ENCODE measurements at regions not wholly inside any gene's neighbourhood (a gene's known extent, or its start where the extent isn't known, plus 50 kb on each side); places are given as distances from the start of the nearest gene placed in this dataset.

GRCh38 chr20:41848180-41848579 lies 230.0 kb upstream of the CHD6 start:
- Mint-ChIP-seq H3K4me3 (no peak overlapping the region), H3K36me3 (no peaks in the 10 kb centered on the region), H3K27ac (no peak overlapping the region), H3K27me3 (ENCODE audit: low read depth) (no peaks in the 10 kb centered on the region), H3K9me3 (no peaks in the 10 kb centered on the region), H3K4me1 (no peaks in the 10 kb centered on the region)
- no peak for DNase-seq (ENCODE audit: low spot score)
- CTCF ChIA-PET = no interaction called here
- no peak for ATAC-seq
- TF ChIP-seq ZBTB43 (CRISPR knock-in tag; IDR thresholded peaks at IDR 0.05) (no peak), TEAD1 (CRISPR knock-in tag; IDR thresholded peaks at IDR 0.05) (no peak), IRF1 (CRISPR knock-in tag; IDR thresholded peaks at IDR 0.05) (no peak)
- TF ChIP-seq, protein P1, sequence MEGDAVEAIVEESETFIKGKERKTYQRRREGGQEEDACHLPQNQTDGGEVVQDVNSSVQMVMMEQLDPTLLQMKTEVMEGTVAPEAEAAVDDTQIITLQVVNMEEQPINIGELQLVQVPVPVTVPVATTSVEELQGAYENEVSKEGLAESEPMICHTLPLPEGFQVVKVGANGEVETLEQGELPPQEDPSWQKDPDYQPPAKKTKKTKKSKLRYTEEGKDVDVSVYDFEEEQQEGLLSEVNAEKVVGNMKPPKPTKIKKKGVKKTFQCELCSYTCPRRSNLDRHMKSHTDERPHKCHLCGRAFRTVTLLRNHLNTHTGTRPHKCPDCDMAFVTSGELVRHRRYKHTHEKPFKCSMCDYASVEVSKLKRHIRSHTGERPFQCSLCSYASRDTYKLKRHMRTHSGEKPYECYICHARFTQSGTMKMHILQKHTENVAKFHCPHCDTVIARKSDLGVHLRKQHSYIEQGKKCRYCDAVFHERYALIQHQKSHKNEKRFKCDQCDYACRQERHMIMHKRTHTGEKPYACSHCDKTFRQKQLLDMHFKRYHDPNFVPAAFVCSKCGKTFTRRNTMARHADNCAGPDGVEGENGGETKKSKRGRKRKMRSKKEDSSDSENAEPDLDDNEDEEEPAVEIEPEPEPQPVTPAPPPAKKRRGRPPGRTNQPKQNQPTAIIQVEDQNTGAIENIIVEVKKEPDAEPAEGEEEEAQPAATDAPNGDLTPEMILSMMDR (IDR thresholded peaks at IDR 0.05) = 0 out of 2 replicates have a peak, but pooled peaks have one; percentile 25
- TF ChIP-seq, protein P2, sequence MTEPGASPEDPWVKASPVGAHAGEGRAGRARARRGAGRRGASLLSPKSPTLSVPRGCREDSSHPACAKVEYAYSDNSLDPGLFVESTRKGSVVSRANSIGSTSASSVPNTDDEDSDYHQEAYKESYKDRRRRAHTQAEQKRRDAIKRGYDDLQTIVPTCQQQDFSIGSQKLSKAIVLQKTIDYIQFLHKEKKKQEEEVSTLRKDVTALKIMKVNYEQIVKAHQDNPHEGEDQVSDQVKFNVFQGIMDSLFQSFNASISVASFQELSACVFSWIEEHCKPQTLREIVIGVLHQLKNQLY (CRISPR knock-in tag; IDR thresholded peaks at IDR 0.05) = no peak
- POLR2A ChIA-PET = no interaction called here

DNA sequence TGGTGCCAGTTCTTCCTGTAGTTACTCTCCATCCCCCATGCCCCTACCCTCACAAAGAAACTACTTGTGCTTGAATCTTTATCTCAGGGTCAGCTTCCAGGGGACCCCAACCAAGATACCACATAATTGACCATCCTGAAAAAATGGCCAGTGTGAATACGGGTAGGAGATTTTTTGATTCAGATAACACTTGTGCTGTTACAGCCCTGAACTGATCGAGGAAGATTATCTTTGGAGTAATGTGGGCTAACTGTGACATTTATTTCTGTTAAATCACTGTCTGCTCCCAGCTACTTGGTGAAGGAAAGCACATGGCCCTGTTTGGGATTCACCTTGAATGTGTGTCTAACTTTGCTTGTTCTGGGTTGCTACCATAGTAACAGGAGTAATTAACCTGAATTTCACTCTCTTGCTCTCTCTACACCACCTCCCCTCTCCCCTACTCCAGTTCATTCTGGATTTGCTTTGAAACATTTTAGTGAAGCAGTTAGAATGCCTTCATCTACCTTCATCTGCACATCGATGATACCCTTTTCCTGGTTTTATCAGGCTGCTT lies 219.6 kb upstream of the CHD6 start:
- POLR2A ChIA-PET = no interaction called here
- no peak for TF ChIP-seq ZNF512 (CRISPR knock-in tag; IDR thresholded peaks at IDR 0.05; ENCODE audit: borderline replicate concordance)
- no peak for TF ChIP-seq NR3C1 (CRISPR knock-in tag; conservative IDR thresholded peaks at IDR 0.05; ENCODE audit: low read depth)
- TF ChIP-seq ZNF219 (CRISPR knock-in tag; IDR thresholded peaks at IDR 0.05; ENCODE audit: borderline replicate concordance) = no peak
- TF ChIP-seq MXD4 (CRISPR knock-in tag; IDR thresholded peaks at IDR 0.05; ENCODE audit: borderline replicate concordance) = no peak
- TF ChIP-seq NR2C2 (CRISPR knock-in tag; IDR thresholded peaks at IDR 0.05) = no peak
- TF ChIP-seq ZMAT4 (CRISPR knock-in tag; IDR thresholded peaks at IDR 0.05) = no peak
- TF ChIP-seq, protein P1 (IDR thresholded peaks at IDR 0.05) = no peak
- no peak for TF ChIP-seq JAZF1 (CRISPR knock-in tag; IDR thresholded peaks at IDR 0.05)
- TF ChIP-seq, protein P2 (CRISPR knock-in tag; IDR thresholded peaks at IDR 0.05) = no peak
- no peak for TF ChIP-seq ZNF263 (CRISPR knock-in tag; IDR thresholded peaks at IDR 0.05; ENCODE audit: low read depth)
- TF ChIP-seq, protein P3, sequence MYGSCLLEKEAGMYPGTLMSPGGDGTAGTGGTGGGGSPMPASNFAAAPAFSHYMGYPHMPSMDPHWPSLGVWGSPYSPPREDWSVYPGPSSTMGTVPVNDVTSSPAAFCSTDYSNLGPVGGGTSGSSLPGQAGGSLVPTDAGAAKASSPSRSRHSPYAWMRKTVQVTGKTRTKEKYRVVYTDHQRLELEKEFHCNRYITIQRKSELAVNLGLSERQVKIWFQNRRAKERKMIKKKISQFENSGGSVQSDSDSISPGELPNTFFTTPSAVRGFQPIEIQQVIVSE (CRISPR knock-in tag; IDR thresholded peaks at IDR 0.05; ENCODE audit: borderline replicate concordance) = no peak
- no peak for TF ChIP-seq ZNF232 (CRISPR knock-in tag; IDR thresholded peaks at IDR 0.05)
- TF ChIP-seq, protein P4, sequence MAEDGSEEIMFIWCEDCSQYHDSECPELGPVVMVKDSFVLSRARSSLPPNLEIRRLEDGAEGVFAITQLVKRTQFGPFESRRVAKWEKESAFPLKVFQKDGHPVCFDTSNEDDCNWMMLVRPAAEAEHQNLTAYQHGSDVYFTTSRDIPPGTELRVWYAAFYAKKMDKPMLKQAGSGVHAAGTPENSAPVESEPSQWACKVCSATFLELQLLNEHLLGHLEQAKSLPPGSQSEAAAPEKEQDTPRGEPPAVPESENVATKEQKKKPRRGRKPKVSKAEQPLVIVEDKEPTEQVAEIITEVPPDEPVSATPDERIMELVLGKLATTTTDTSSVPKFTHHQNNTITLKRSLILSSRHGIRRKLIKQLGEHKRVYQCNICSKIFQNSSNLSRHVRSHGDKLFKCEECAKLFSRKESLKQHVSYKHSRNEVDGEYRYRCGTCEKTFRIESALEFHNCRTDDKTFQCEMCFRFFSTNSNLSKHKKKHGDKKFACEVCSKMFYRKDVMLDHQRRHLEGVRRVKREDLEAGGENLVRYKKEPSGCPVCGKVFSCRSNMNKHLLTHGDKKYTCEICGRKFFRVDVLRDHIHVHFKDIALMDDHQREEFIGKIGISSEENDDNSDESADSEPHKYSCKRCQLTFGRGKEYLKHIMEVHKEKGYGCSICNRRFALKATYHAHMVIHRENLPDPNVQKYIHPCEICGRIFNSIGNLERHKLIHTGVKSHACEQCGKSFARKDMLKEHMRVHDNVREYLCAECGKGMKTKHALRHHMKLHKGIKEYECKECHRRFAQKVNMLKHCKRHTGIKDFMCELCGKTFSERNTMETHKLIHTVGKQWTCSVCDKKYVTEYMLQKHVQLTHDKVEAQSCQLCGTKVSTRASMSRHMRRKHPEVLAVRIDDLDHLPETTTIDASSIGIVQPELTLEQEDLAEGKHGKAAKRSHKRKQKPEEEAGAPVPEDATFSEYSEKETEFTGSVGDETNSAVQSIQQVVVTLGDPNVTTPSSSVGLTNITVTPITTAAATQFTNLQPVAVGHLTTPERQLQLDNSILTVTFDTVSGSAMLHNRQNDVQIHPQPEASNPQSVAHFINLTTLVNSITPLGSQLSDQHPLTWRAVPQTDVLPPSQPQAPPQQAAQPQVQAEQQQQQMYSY (CRISPR knock-in tag; IDR thresholded peaks at IDR 0.05) = no peak
- no peak for TF ChIP-seq ETV6 (CRISPR knock-in tag; IDR thresholded peaks at IDR 0.05)
- TF ChIP-seq SMAD3 (CRISPR knock-in tag; IDR thresholded peaks at IDR 0.05; ENCODE audit: borderline replicate concordance) = no peak

More for the DNA sequence above, 219.6 kb upstream of the CHD6 start:
- Mint-ChIP-seq H3K4me1 (peaks cover 8% of the 10 kb centered on the region), H3K9me3 (no peaks in the 10 kb centered on the region; the same call in none of the 2 replicates), H3K27ac (no peak overlapping the region), H3K4me3 (no peak overlapping the region), H3K27me3 (ENCODE audit: low read depth) (no peaks in the 10 kb centered on the region; the same call in 1 of the 2 replicates), H3K36me3 (no peaks in the 10 kb centered on the region)
- CTCF ChIA-PET = no interaction called here
- ATAC-seq = no peak
- DNase-seq (ENCODE audit: low spot score) = no peak
